ENCODE measurements at regions not wholly inside any gene's neighbourhood (a gene's known extent, or its start where the extent isn't known, plus 50 kb on each side); places are given as distances from the start of the nearest gene placed in this dataset.
"Not testable (repeated sequence)": the region's sequence is repeated elsewhere in the genome, so short reads cannot be mapped to it uniquely, and the experiment has no call there.

DNA sequence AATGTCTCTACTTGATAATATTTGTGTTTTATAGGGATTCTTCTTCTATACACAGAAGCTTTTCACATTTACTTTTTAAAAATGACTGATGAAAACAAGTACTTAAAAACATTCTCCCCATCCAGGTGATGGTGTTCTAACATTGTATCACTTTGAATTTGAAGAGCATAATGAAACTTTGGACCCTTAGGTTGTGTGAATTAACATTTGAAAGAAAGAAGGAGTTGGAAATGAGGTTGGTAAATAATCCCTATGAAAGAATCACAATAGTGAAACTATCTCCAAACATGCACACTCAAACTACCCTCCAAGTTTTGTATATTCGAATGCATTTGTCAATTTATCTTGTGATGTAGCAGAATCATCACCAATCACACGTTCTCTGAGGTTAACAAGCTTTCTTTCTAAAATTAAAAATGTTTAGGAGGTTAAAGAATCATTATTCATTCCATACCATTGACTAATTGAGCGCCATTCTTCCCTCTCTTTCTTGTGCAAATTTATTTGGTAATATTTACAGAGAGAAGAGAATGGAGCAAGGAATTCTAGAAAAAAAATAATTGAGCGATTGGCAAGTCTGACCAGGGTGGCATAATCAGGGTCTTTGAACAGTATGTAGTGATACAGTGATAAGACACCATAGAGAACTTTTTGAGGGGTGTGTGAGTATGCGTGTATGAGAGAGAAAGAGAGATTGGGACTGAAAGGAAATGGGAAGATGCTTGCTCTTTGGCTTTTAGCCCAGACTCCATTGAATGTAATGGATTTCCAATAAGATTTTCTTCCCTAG, 260.0 kb upstream of the NRXN1 start:
- no peaks in the 10 kb centered on the region for H4K20me1 ChIP-seq (ENCODE audit: insufficient read depth, low read depth, low read length)
- no peaks in the 10 kb centered on the region for H3K27me3 ChIP-seq (ENCODE audit: low read length)
- no peaks in the 10 kb centered on the region for H3K36me3 ChIP-seq (ENCODE audit: insufficient read depth, low read length)
- H3K4me3 ChIP-seq (ENCODE audit: low read length) = no peak overlapping the region
- no peak overlapping the region for H2AFZ ChIP-seq (ENCODE audit: low read length)
- no peak overlapping the region for H3K4me2 ChIP-seq (ENCODE audit: low read depth, low read length, poor library complexity, severe bottlenecking)
- no peaks in the 10 kb centered on the region for H3K79me2 ChIP-seq (ENCODE audit: low read length)
- no peaks in the 10 kb centered on the region for H3K9me2 ChIP-seq (replicated peaks; ENCODE audit: insufficient read depth, low read length)
- H3K4me1 ChIP-seq (ENCODE audit: low read length) = no peaks in the 10 kb centered on the region
- peaks cover 5% of the 10 kb centered on the region; the same call in 1 of the 2 replicates for H3K9me3 ChIP-seq (ENCODE audit: low read length)
- no peak for DNase-seq
- no peak overlapping the region for H3K9ac ChIP-seq (ENCODE audit: low read length)
- H3K27ac ChIP-seq (ENCODE audit: low read length) = no peak overlapping the region

DNA sequence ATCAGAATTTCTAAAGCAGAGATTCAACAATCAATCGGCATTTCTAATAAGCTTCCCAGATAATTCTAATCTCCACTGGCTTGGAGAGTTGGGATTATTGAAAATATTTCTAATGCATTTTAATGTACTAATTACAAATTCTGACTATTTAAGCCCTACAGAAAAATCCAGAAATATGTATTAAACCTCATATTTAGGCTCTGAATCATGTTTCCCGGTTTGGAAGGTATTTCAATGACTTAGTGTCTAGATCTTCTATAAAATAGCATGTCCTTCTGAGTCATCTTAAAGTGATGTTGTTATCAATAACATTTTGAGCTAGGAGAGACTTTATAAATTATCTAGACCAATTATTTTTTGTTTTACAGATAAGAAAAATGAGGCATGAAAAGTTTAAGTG, 258.8 kb upstream of the NRXN1 start:
- no peak overlapping the region for H2AFZ ChIP-seq (ENCODE audit: low read length)
- no peaks in the 10 kb centered on the region for H4K20me1 ChIP-seq (ENCODE audit: insufficient read depth, low read depth, low read length)
- no peaks in the 10 kb centered on the region for H3K4me1 ChIP-seq (ENCODE audit: low read length)
- no peaks in the 10 kb centered on the region for H3K36me3 ChIP-seq (ENCODE audit: insufficient read depth, low read length)
- no peak overlapping the region for H3K9ac ChIP-seq (ENCODE audit: low read length)
- H3K4me2 ChIP-seq (ENCODE audit: low read depth, low read length, poor library complexity, severe bottlenecking) = no peak overlapping the region
- H3K79me2 ChIP-seq (ENCODE audit: low read length) = no peaks in the 10 kb centered on the region
- DNase-seq = no peak
- H3K4me3 ChIP-seq (ENCODE audit: low read length) = no peak overlapping the region
- H3K9me2 ChIP-seq (replicated peaks; ENCODE audit: insufficient read depth, low read length) = no peaks in the 10 kb centered on the region
- H3K9me3 ChIP-seq (ENCODE audit: low read length) = peaks cover 12% of the 10 kb centered on the region
- H3K27me3 ChIP-seq (ENCODE audit: low read length) = no peaks in the 10 kb centered on the region
- H3K27ac ChIP-seq (ENCODE audit: low read length) = no peak overlapping the region

DNA sequence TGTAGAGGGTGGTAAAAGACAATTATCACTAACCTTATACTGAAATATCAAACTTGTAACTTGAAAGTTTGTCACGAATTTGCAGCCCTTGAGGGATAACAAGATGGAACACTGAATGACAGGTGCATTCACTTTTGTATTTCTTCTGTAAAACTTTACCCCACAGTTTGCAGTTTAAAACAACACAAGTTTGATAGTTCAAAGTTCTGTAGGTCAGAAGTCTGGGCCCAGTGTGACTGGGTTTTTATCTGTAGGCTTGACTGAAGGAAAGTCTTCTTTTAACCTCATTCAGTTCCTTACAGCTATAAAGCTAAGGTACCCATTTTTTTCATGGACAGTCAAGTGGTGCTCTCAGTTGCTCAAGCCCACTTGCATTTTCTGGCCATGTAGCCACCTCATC, 257.1 kb upstream of the NRXN1 start:
- Histone ChIP-seq H3K9ac (ENCODE audit: low read length) (no peak overlapping the region), H3K9me3 (ENCODE audit: low read length) (peaks cover 18% of the 10 kb centered on the region), H3K4me3 (ENCODE audit: low read length) (no peak overlapping the region), H3K4me1 (ENCODE audit: low read length) (no peaks in the 10 kb centered on the region), H3K4me2 (ENCODE audit: low read depth, low read length, poor library complexity, severe bottlenecking) (no peak overlapping the region), H2AFZ (ENCODE audit: low read length) (no peak overlapping the region), H3K9me2 (replicated peaks; ENCODE audit: insufficient read depth, low read length) (no peaks in the 10 kb centered on the region), H3K27ac (ENCODE audit: low read length) (no peak overlapping the region), H3K79me2 (ENCODE audit: low read length) (no peaks in the 10 kb centered on the region), H3K36me3 (ENCODE audit: insufficient read depth, low read length) (no peaks in the 10 kb centered on the region), H4K20me1 (ENCODE audit: insufficient read depth, low read depth, low read length) (no peaks in the 10 kb centered on the region), H3K27me3 (ENCODE audit: low read length) (no peaks in the 10 kb centered on the region)
- DNase-seq = no peak

DNA sequence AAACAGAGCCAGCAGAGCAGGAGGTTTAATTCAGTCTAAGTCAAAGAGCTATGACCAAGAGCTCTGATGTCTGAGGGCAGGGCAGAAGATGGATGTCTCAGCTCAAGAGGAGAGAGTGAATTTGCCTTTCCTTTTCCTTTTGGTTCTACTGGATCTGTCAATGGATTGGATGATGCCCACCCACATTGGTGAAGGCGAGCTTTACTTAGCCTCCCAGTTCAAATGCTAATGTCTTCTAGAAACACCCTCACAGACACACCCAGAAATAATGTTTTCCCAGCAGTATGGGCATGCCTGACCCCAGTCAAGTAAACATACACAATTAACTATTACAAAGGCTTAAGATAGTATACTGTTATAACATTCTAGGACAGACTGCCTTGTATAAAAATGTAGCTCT, 236.3 kb upstream of the NRXN1 start:
- Histone ChIP-seq H3K36me3 (ENCODE audit: insufficient read depth, low read length) (no peaks in the 10 kb centered on the region), H3K4me3 (ENCODE audit: low read length) (no peak overlapping the region), H3K9me2 (replicated peaks; ENCODE audit: insufficient read depth, low read length) (no peaks in the 10 kb centered on the region), H3K4me1 (ENCODE audit: low read length) (no peaks in the 10 kb centered on the region), H3K27ac (ENCODE audit: low read length) (no peak overlapping the region), H3K27me3 (ENCODE audit: low read length) (no peaks in the 10 kb centered on the region), H3K9ac (ENCODE audit: low read length) (no peak overlapping the region), H4K20me1 (ENCODE audit: insufficient read depth, low read depth, low read length) (no peaks in the 10 kb centered on the region), H3K4me2 (ENCODE audit: low read depth, low read length, poor library complexity, severe bottlenecking) (no peak overlapping the region), H3K9me3 (ENCODE audit: low read length) (peaks cover 21% of the 10 kb centered on the region; the same call in 1 of the 2 replicates), H2AFZ (ENCODE audit: low read length) (no peak overlapping the region), H3K79me2 (ENCODE audit: low read length) (no peaks in the 10 kb centered on the region)
- no peak for DNase-seq

DNA sequence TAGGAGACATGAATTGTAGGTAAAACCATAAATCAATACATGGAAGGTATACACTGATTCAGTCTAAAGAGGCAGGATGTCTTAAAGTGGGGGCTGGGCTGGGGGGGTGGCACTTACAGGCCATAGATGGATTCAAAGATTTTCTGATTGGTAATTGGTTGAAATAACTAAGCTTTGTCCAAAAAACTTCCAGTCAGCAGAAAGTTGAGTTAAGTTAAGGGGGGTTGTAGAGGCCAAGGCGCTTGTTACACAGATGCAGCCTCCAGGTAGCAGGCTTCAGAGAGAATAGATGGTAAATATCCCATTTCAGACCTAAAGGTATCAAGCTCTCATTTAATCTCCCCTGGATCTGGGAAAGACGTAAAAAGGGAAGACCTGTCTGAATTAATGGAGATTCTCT, 233.6 kb upstream of the NRXN1 start:
- H3K4me3 ChIP-seq (ENCODE audit: low read length) = no peak overlapping the region
- H3K9me2 ChIP-seq (replicated peaks; ENCODE audit: insufficient read depth, low read length) = no peaks in the 10 kb centered on the region
- no peak for DNase-seq
- H3K4me1 ChIP-seq (ENCODE audit: low read length) = no peaks in the 10 kb centered on the region
- H3K27me3 ChIP-seq (ENCODE audit: low read length) = no peaks in the 10 kb centered on the region
- peaks cover 21% of the 10 kb centered on the region; the same call in 1 of the 2 replicates for H3K9me3 ChIP-seq (ENCODE audit: low read length)
- no peak overlapping the region for H3K9ac ChIP-seq (ENCODE audit: low read length)
- H3K79me2 ChIP-seq (ENCODE audit: low read length) = no peaks in the 10 kb centered on the region
- H2AFZ ChIP-seq (ENCODE audit: low read length) = no peak overlapping the region
- no peaks in the 10 kb centered on the region for H3K36me3 ChIP-seq (ENCODE audit: insufficient read depth, low read length)
- no peaks in the 10 kb centered on the region for H4K20me1 ChIP-seq (ENCODE audit: insufficient read depth, low read depth, low read length)
- no peak overlapping the region for H3K4me2 ChIP-seq (ENCODE audit: low read depth, low read length, poor library complexity, severe bottlenecking)
- H3K27ac ChIP-seq (ENCODE audit: low read length) = no peak overlapping the region

DNA sequence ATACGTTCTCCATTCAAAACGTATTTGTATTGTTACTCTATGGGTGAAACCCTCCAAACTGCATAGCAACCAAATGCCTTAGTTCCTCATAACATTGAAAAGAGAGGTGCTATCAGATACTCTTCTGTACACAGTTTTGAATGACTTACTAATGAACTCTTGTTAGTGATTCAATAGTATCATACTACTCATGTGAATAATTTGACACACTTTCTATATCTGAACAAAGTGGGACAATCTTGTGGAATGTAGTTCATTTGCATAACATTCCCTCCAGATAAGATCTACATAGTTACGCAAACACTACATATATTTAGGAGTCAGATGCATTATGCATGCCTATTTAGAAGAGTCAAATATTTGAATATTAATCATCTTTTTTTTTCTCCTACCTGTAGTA, 232.0 kb upstream of the NRXN1 start:
- no peaks in the 10 kb centered on the region for H3K27me3 ChIP-seq (ENCODE audit: low read length)
- H2AFZ ChIP-seq (ENCODE audit: low read length) = no peak overlapping the region
- H3K4me1 ChIP-seq (ENCODE audit: low read length) = no peaks in the 10 kb centered on the region
- no peak overlapping the region for H3K4me3 ChIP-seq (ENCODE audit: low read length)
- H3K4me2 ChIP-seq (ENCODE audit: low read depth, low read length, poor library complexity, severe bottlenecking) = no peak overlapping the region
- no peaks in the 10 kb centered on the region for H3K9me2 ChIP-seq (replicated peaks; ENCODE audit: insufficient read depth, low read length)
- H3K9me3 ChIP-seq (ENCODE audit: low read length) = peaks cover 27% of the 10 kb centered on the region; the same call in 1 of the 2 replicates
- no peak for DNase-seq
- H3K9ac ChIP-seq (ENCODE audit: low read length) = no peak overlapping the region
- H4K20me1 ChIP-seq (ENCODE audit: insufficient read depth, low read depth, low read length) = no peaks in the 10 kb centered on the region
- H3K27ac ChIP-seq (ENCODE audit: low read length) = no peak overlapping the region
- no peaks in the 10 kb centered on the region for H3K79me2 ChIP-seq (ENCODE audit: low read length)
- H3K36me3 ChIP-seq (ENCODE audit: insufficient read depth, low read length) = no peaks in the 10 kb centered on the region

DNA sequence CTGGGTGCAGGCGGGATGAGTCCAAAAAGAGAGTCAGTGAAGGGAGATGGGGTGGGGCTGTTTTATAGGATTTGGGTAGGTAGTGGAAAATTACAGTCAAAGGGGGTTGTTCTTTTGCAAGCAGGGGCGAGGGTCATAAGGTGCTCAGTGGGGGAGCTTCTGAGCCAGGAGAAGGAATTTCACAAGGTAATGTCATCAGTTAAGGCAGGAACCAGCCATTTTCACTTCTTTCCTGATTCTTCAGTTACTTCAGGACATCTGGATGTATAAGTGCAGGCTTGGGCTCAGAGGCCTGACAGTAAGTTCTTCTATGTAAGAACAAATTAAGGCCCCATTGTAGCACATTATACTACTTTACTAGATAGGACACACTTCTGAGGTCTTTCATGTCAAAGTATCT, 231.2 kb upstream of the NRXN1 start:
- DNase-seq; H4K20me1 ChIP-seq (ENCODE audit: insufficient read depth, low read depth, low read length): not testable (repeated sequence)

DNA sequence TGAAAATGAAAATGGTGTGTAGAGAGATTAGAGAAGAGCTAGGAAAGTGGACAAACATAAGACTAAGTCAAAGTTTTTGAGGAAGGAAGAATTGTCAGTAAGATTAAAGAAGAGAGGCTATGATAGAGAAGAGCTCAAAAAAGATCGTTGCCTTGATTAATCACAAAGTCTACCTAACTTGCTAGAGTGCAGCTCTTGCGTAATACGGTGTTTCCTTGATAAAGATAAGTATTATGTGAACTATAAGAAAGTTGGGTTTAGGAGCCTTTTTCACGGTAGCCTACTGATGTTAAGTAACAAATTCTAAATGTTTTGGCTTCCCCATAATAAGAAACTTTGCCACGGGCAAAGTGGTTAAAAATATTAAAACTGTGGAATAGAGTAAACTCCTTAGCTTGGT, 226.4 kb upstream of the NRXN1 start:
- Histone ChIP-seq H3K4me3 (ENCODE audit: low read length) (no peak overlapping the region), H3K4me2 (ENCODE audit: low read depth, low read length, poor library complexity, severe bottlenecking) (no peak overlapping the region), H3K79me2 (ENCODE audit: low read length) (no peaks in the 10 kb centered on the region), H3K9ac (ENCODE audit: low read length) (no peak overlapping the region), H4K20me1 (ENCODE audit: insufficient read depth, low read depth, low read length) (no peaks in the 10 kb centered on the region), H3K27ac (ENCODE audit: low read length) (no peak overlapping the region), H3K27me3 (ENCODE audit: low read length) (no peaks in the 10 kb centered on the region), H2AFZ (ENCODE audit: low read length) (no peak overlapping the region), H3K9me3 (ENCODE audit: low read length) (peaks cover 17% of the 10 kb centered on the region), H3K36me3 (ENCODE audit: insufficient read depth, low read length) (no peaks in the 10 kb centered on the region), H3K4me1 (ENCODE audit: low read length) (no peaks in the 10 kb centered on the region), H3K9me2 (replicated peaks; ENCODE audit: insufficient read depth, low read length) (no peaks in the 10 kb centered on the region)
- no peak for DNase-seq

More for the DNA sequence above, 231.2 kb upstream of the NRXN1 start:
- H3K9me2 ChIP-seq (replicated peaks; ENCODE audit: insufficient read depth, low read length); H3K4me2 ChIP-seq (ENCODE audit: low read depth, low read length, poor library complexity, severe bottlenecking); H3K9ac ChIP-seq (ENCODE audit: low read length); H2AFZ ChIP-seq (ENCODE audit: low read length); H3K4me3 ChIP-seq (ENCODE audit: low read length); H3K27me3 ChIP-seq (ENCODE audit: low read length); H3K79me2 ChIP-seq (ENCODE audit: low read length); H3K4me1 ChIP-seq (ENCODE audit: low read length); H3K36me3 ChIP-seq (ENCODE audit: insufficient read depth, low read length); H3K27ac ChIP-seq (ENCODE audit: low read length): not testable (repeated sequence)
- peaks cover 23% of the 10 kb centered on the region; the same call in 1 of the 2 replicates for H3K9me3 ChIP-seq (ENCODE audit: low read length)

Measured in Karpas-422 (cell line).